ENCODE measurements at regions not wholly inside any gene's neighbourhood (a gene's known extent, or its start where the extent isn't known, plus 50 kb on each side); places are given as distances from the start of the nearest gene placed in this dataset.

DNA sequence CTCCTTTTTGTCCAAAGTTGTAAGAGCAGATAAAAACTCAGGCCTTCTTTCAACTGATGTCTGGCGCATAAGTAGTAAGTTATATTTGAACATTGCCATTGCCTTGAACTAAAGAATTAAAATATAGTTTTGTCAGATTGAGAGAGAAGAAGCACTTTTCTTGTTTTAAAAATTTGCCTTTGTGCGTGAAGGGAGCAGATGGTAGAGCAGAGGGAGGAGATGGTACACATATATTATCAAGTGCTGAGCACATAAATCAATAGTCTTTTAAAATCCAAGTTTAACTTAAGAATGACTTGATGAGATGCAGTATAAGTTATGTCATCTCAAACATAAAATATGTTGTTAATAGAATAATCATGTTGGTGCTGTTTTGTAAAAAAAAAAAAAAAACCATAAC lies 504.6 kb upstream of the KLHL1 start:
- intact Hi-C loops (cut with micrococcal nuclease) = loop anchor here (1.0 to 10.0 kb wide), 3 partner anchors 606 to 1262 kb away; no protein-coding TSS in a partner anchor
- H3K4me3 ChIP-seq (ENCODE audit: low read length) = no peak overlapping the region
- no peaks in the 10 kb centered on the region for H3F3A ChIP-seq (ENCODE audit: low read length, unreplicated experiment)
- no peaks in the 10 kb centered on the region for H3K4me1 ChIP-seq (ENCODE audit: insufficient read depth, low read length)
- H3K9me3 ChIP-seq (ENCODE audit: low read length) = no peaks in the 10 kb centered on the region
- CTCF ChIA-PET = interaction anchor here (0.6 to 1.0 kb wide), 4 partner anchors 149 to 577 kb away, joined by 3 to 8 read pairs (median 4); no protein-coding TSS in a partner anchor
- POLR2A ChIA-PET (ENCODE audit: unreplicated experiment) = no interaction called here
- no TSS peak for BruUV-seq (replicated peaks)
- DNase-seq (no peak), ATAC-seq (no peak)
- no peak overlapping the region for H3K4me2 ChIP-seq (ENCODE audit: low read length)
- H3K27me3 ChIP-seq (ENCODE audit: low read length) = no peaks in the 10 kb centered on the region; the same call in 1 of the 2 replicates
- TF ChIP-seq EZH2phosphoT487 (IDR thresholded peaks at IDR 0.05; ENCODE audit: borderline replicate concordance, low read length) = no peak
- TF ChIP-seq EZH2 (IDR thresholded peaks at IDR 0.05; ENCODE audit: low read length, unreplicated experiment) = no peak
- TF ChIP-seq, protein P1, sequence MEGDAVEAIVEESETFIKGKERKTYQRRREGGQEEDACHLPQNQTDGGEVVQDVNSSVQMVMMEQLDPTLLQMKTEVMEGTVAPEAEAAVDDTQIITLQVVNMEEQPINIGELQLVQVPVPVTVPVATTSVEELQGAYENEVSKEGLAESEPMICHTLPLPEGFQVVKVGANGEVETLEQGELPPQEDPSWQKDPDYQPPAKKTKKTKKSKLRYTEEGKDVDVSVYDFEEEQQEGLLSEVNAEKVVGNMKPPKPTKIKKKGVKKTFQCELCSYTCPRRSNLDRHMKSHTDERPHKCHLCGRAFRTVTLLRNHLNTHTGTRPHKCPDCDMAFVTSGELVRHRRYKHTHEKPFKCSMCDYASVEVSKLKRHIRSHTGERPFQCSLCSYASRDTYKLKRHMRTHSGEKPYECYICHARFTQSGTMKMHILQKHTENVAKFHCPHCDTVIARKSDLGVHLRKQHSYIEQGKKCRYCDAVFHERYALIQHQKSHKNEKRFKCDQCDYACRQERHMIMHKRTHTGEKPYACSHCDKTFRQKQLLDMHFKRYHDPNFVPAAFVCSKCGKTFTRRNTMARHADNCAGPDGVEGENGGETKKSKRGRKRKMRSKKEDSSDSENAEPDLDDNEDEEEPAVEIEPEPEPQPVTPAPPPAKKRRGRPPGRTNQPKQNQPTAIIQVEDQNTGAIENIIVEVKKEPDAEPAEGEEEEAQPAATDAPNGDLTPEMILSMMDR (conservative IDR thresholded peaks at IDR 0.05; ENCODE audit: low read depth, low read length) = no peak
- H3K9me2 ChIP-seq (replicated peaks; ENCODE audit: low read length) = no peaks in the 10 kb centered on the region
- H4K20me1 ChIP-seq (ENCODE audit: low read length) = no peaks in the 10 kb centered on the region
- H3K36me3 ChIP-seq (ENCODE audit: low read depth, low read length) = no peaks in the 10 kb centered on the region
- H3K79me2 ChIP-seq (ENCODE audit: low read length) = no peaks in the 10 kb centered on the region
- H3K9ac ChIP-seq (ENCODE audit: low read length) = no peak overlapping the region
- no peak overlapping the region for H3K27ac ChIP-seq (ENCODE audit: low read length)
- H2AFZ ChIP-seq (ENCODE audit: low read length) = no peak overlapping the region

DNA sequence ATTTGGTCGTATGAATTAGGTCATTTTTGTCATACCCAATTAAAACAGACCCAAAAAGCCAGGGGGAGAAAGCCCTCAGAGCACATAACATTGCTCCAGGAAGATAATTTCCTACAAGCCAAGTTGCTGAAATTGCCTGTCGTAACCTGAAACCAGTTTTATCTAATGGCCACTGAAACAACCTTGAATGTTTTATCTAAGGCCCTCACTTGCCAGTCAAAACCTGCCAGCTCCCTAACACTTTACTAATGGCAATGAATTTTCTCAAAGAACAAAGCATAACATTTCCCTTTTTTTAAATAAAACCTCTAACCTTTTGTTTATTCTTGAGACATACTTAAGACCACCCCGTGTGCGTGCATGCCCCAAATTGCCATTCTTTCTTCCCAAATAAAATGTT lies 496.2 kb upstream of the KLHL1 start:
- ChIA-PET CTCF (no interaction called here), POLR2A (ENCODE audit: unreplicated experiment) (no interaction called here)
- intact Hi-C loops (cut with micrococcal nuclease) = no loop called here
- ATAC-seq (no peak), DNase-seq (no peak)
- H2AFZ ChIP-seq (ENCODE audit: low read length) = no peak overlapping the region
- H3F3A ChIP-seq (ENCODE audit: low read length, unreplicated experiment) = no peaks in the 10 kb centered on the region
- H3K4me3 ChIP-seq (ENCODE audit: low read length) = no peak overlapping the region
- H3K9me3 ChIP-seq (ENCODE audit: low read length) = no peaks in the 10 kb centered on the region
- H3K4me2 ChIP-seq (ENCODE audit: low read length) = no peak overlapping the region
- TF ChIP-seq, protein P1 (conservative IDR thresholded peaks at IDR 0.05; ENCODE audit: low read depth, low read length) = no peak
- no peak for TF ChIP-seq EZH2phosphoT487 (IDR thresholded peaks at IDR 0.05; ENCODE audit: borderline replicate concordance, low read length)
- TF ChIP-seq EZH2 (IDR thresholded peaks at IDR 0.05; ENCODE audit: low read length, unreplicated experiment) = no peak
- H3K27ac ChIP-seq (ENCODE audit: low read length) = no peak overlapping the region
- H4K20me1 ChIP-seq (ENCODE audit: low read length) = no peaks in the 10 kb centered on the region
- H3K27me3 ChIP-seq (ENCODE audit: low read length) = no peaks in the 10 kb centered on the region
- no peaks in the 10 kb centered on the region for H3K9me2 ChIP-seq (replicated peaks; ENCODE audit: low read length)
- H3K4me1 ChIP-seq (ENCODE audit: insufficient read depth, low read length) = no peaks in the 10 kb centered on the region
- H3K36me3 ChIP-seq (ENCODE audit: low read depth, low read length) = no peaks in the 10 kb centered on the region
- no peaks in the 10 kb centered on the region for H3K79me2 ChIP-seq (ENCODE audit: low read length)
- no TSS peak for BruUV-seq (replicated peaks)
- no peak overlapping the region for H3K9ac ChIP-seq (ENCODE audit: low read length)

DNA sequence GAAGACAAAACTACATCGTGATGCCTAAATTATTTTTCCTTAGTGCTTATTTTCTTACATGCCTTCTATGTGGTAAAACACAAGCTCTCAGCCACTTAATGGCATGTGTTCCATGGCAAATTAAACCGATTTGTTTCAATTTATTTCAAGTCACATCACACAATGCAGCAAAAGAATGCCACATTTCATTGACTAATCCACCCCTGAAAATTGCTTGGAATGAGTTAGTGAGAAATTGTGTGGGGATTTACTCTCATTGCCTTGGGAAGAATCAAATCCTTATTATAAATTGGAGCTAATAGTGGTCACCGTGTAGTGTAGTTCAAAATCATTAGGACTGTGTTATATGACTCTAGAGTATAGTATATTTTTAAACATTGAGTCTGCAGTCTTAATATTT lies 485.5 kb upstream of the KLHL1 start:
- H3F3A ChIP-seq (ENCODE audit: low read length, unreplicated experiment) = no peaks in the 10 kb centered on the region
- no peak for DNase-seq
- H3K79me2 ChIP-seq (ENCODE audit: low read length) = no peaks in the 10 kb centered on the region
- no peaks in the 10 kb centered on the region for H3K27me3 ChIP-seq (ENCODE audit: low read length)
- H3K36me3 ChIP-seq (ENCODE audit: low read depth, low read length) = no peaks in the 10 kb centered on the region
- intact Hi-C loops (cut with micrococcal nuclease) = no loop called here
- CTCF ChIA-PET = no interaction called here
- no peak overlapping the region for H3K9ac ChIP-seq (ENCODE audit: low read length)
- no peak overlapping the region for H2AFZ ChIP-seq (ENCODE audit: low read length)
- TF ChIP-seq, protein P1 (conservative IDR thresholded peaks at IDR 0.05; ENCODE audit: low read depth, low read length) = no peak
- TF ChIP-seq EZH2 (IDR thresholded peaks at IDR 0.05; ENCODE audit: low read length, unreplicated experiment) = no peak
- no peak for TF ChIP-seq EZH2phosphoT487 (IDR thresholded peaks at IDR 0.05; ENCODE audit: borderline replicate concordance, low read length)
- no peaks in the 10 kb centered on the region for H3K9me3 ChIP-seq (ENCODE audit: low read length)
- no TSS peak for BruUV-seq (replicated peaks)
- no peak overlapping the region for H3K4me2 ChIP-seq (ENCODE audit: low read length)
- no peaks in the 10 kb centered on the region for H3K4me1 ChIP-seq (ENCODE audit: insufficient read depth, low read length)
- POLR2A ChIA-PET (ENCODE audit: unreplicated experiment) = no interaction called here
- H3K9me2 ChIP-seq (replicated peaks; ENCODE audit: low read length) = no peaks in the 10 kb centered on the region
- no peaks in the 10 kb centered on the region for H4K20me1 ChIP-seq (ENCODE audit: low read length)
- ATAC-seq = no peak
- no peak overlapping the region for H3K4me3 ChIP-seq (ENCODE audit: low read length)
- no peak overlapping the region for H3K27ac ChIP-seq (ENCODE audit: low read length)
